K562 (cell line): ENCODE measurements at regions not wholly inside any gene's neighbourhood (a gene's known extent, or its start where the extent isn't known, plus 50 kb on each side); places are given as distances from the start of the nearest gene placed in this dataset.

Experiments used
- ATAC-seq: fragments of 200-7000 bp; cut with Tn5 transposase; 3 replicates; pipeline ENCODE4 v1.9.1; 2020; ENCODE audit warnings: moderate library complexity
- BruUV-seq: library from RNA; stranded (reverse); fragments of 400-500 nt; replicated peaks from 2 replicates; lab custom pipeline; 2021; lab: Mats Ljungman, UMichigan
- CTCF ChIA-PET: fragments of 300-600 bp; formaldehyde crosslinking; extraction: SDS; loops from one replicate; lab custom pipeline; 2021; ENCODE audit warnings: low intra/inter-chr PET ratio; lab: Yijun Ruan, JAX
- POLR2A ChIA-PET: fragments of 300-600, 350-650 bp; sonication (Branson Sonifier 250); formaldehyde crosslinking; extraction: SDS; loops from one replicate; lab custom pipeline; 2021; ENCODE audit warnings: antibody characterized with exemption, inconsistent platforms; lab: Yijun Ruan, JAX
- DNase-seq, 4 experiments: peaks; one replicate each; pipeline versions ENCODE4 v3.0.0 to v3.0.0-alpha.2; 2011 to 2018; ENCODE audit warnings: low spot score in 3 of 4, mixed read lengths in 3 of 4; ENCODE audit errors: extremely low read depth in 1 of 4
- FAIRE-seq: peaks from 2 replicates; lab custom pipeline; 2011; peaks lifted over from hg19 to GRCh38; lab: Jason Lieb, UNC
- H2AFZ ChIP-seq: 2 replicates; pipeline ENCODE4 v1.6.0; 2011; ENCODE audit warnings: low read depth, low read length, control low read depth, inconsistent platforms
- H3K27ac ChIP-seq: fragments of 200-600 bp; 3 replicates; pipeline ENCODE4 v1.8.0; 2011; ENCODE audit warnings: low read depth, mild to moderate bottlenecking, control low read depth, inconsistent platforms, low read length, moderate library complexity, mixed read lengths; ENCODE audit errors: extremely low read depth
- H3K27me3 ChIP-seq, 2 experiments: fragments of 300-600 bp in 1 of 2; 2 replicates in 1 of 2; 3 replicates in 1 of 2; pipeline versions ENCODE4 v1.6.0 to v1.8.0; 2011; ENCODE audit warnings: inconsistent platforms in 2 of 2, low read length in 2 of 2, mild to moderate bottlenecking in 1 of 2, mixed read lengths in 1 of 2, moderate library complexity in 1 of 2; ENCODE audit not compliant: control insufficient read depth in 2 of 2, insufficient read depth in 2 of 2
- H3K36me3 ChIP-seq: fragments of 300-600 bp; 3 replicates; pipeline ENCODE4 v1.8.0; 2011; ENCODE audit warnings: mild to moderate bottlenecking, low read length, inconsistent platforms; ENCODE audit not compliant: control insufficient read depth, insufficient read depth
- H3K4me1 ChIP-seq, 2 experiments: fragments of 200-600 bp in 1 of 2; replicated peaks in 1 of 2; 2 replicates in 1 of 2; 3 replicates in 1 of 2; pipeline versions ENCODE4 v1.5.1 to v1.8.0; 2011; ENCODE audit warnings: inconsistent platforms in 2 of 2, low read length in 2 of 2, mild to moderate bottlenecking in 1 of 2, mixed read lengths in 1 of 2, moderate library complexity in 1 of 2; ENCODE audit not compliant: control insufficient read depth in 2 of 2, insufficient read depth in 2 of 2
- H3K4me2 ChIP-seq: 2 replicates; pipeline ENCODE4 v1.6.1; 2011; ENCODE audit warnings: low read length, control low read depth, inconsistent platforms, mixed read lengths; ENCODE audit not compliant: insufficient read depth
- H3K4me3 ChIP-seq: fragments of 200-600 bp; sonication (generic), shearing (Covaris generic); 2 replicates; pipeline ENCODE4 v1.5.1; 2016; ENCODE audit warnings: control low read depth, inconsistent platforms
- H3K79me2 ChIP-seq: fragments of 200-600 bp; 3 replicates; pipeline ENCODE4 v1.8.0; 2011; ENCODE audit warnings: low read length, inconsistent platforms; ENCODE audit not compliant: control insufficient read depth, insufficient read depth
- H3K9ac ChIP-seq, 2 experiments: 2 replicates each; pipeline versions ENCODE4 v1.6.0 to v1.6.1; 2011; ENCODE audit warnings: low read depth in 2 of 2, low read length in 2 of 2, control low read depth in 1 of 2, inconsistent platforms in 1 of 2, mild to moderate bottlenecking in 1 of 2, mixed read lengths in 1 of 2; ENCODE audit not compliant: insufficient read depth in 1 of 2
- H3K9me1 ChIP-seq: one replicate; pipeline ENCODE4 v1.6.0; 2011; ENCODE audit warnings: inconsistent platforms, mild to moderate bottlenecking, low read length, moderate library complexity; ENCODE audit not compliant: control insufficient read depth, insufficient read depth
- H3K9me3 ChIP-seq: replicated peaks from 2 replicates; pipeline ENCODE4 v1.5.1; 2011; ENCODE audit warnings: low read depth, low read length, inconsistent platforms; ENCODE audit not compliant: control insufficient read depth, insufficient read depth
- H4K20me1 ChIP-seq: replicated peaks from 2 replicates; pipeline ENCODE4 v1.6.1; 2011; ENCODE audit warnings: low read length, inconsistent platforms, mixed read lengths; ENCODE audit not compliant: control insufficient read depth, insufficient read depth
- whole genome bisulfite sequencing: fragments of 100-300 bp; shearing (Covaris generic); methylation state at CpG from one replicate; pipeline ENCODE4 v1.1.6; 2016; ENCODE audit warnings: low coverage, mixed read lengths; ENCODE audit not compliant: insufficient coverage; ENCODE audit errors: missing lambda C conversion rate; 5-methylcytosine and 5-hydroxymethylcytosine counted together
- in situ Hi-C: fragments of 300-500 bp; cut with MboI; formaldehyde crosslinking; loops from 4 replicates; pipeline ENCODE4 v1.15.0; 2018; ENCODE audit warnings: inconsistent platforms, mixed read lengths
- intact Hi-C: fragments of 100-400 bp; cut with micrococcal nuclease; formaldehyde crosslinking; loops from 2 replicates; pipeline ENCODE4 v1.14.2; 2022
- TF ChIP-seq, protein P1 (sequence below), 3 experiments: fragments of 200-800 bp in 1 of 3; sonication (Bioruptor generic) in 1 of 3; sonication (generic) in 1 of 3; formaldehyde crosslinking in 1 of 3; IDR thresholded peaks; 2 replicates each; pipeline versions ENCODE4 v1.6.1 to v1.8.0; 2016 to 2022; ENCODE audit warnings: mild to moderate bottlenecking in 2 of 3, missing compliant biosample characterization in 2 of 3, missing genetic modification characterization in 2 of 3, missing genetic modification reagents in 1 of 3
- TF ChIP-seq, protein P2 (sequence below): sonication (generic); IDR thresholded peaks from 2 replicates; pipeline ENCODE4 v1.6.1; 2016

DNA sequence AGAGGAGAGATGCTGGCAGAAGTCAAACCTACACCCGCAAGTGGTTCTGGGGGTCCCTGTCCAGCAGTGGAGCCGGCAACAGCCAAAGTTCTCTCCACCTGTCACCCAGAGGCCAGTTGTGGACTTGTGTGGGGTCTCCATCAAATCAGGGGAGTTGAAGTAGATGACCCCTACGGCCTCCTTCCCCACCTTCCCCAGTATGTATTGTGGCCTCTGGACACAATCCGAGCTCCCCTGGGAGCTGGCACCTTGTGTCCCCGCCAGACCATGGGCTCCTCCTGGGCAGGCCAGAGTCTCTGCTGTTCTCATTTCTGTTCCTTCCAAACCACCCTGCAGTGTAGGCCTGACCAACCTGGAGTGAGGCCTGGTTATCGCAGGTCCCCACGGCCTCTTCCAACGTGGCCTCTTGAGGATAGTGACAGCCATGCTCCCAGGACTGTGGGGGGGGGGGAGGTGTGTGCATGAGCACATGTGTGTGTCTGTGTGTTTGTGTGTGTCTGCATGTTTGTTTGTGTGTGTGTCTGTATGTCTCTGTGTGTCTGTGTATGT is 246.4 kb downstream of the MATN1 start:
- Histone ChIP-seq H3K9me1 (no peaks in the 10 kb centered on the region), H2AFZ (no peak overlapping the region), H3K4me2 (no peak overlapping the region), H3K36me3 (no peaks in the 10 kb centered on the region), H3K27me3 (peaks cover 7 to 40% of the 10 kb centered on the region in 2 experiments; a peak in 4 of 5 replicates), H4K20me1 (no peaks in the 10 kb centered on the region), H3K9ac (no peak overlapping the region), H3K4me1 (no peaks in the 10 kb centered on the region), H3K4me3 (no peak overlapping the region), H3K9me3 (no peaks in the 10 kb centered on the region), H3K27ac (no peak overlapping the region), H3K79me2 (no peaks in the 10 kb centered on the region)
- 2% methylated on average over 8 of the region's 8 CpGs for WGBS
- POLR2A ChIA-PET, result interaction anchor here (1.0 to 1.2 kb wide), 2 partner anchors 213 to 1224 kb away, joined by 3 read pairs; no protein-coding TSS in a partner anchor
- no TSS peak for BruUV-seq
- CTCF ChIA-PET, result no interaction called here
- intact Hi-C loops, result no loop called here
- in situ Hi-C loops, result no loop called here
- FAIRE-seq (no peak), ATAC-seq (peak; percentile 65; the same call in 2 of the 3 replicates), DNase-seq (no peak)
- TF ChIP-seq, protein P1, sequence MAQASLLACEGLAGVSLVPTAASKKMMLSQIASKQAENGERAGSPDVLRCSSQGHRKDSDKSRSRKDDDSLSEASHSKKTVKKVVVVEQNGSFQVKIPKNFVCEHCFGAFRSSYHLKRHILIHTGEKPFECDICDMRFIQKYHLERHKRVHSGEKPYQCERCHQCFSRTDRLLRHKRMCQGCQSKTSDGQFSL (CRISPR knock-in tag; IDR thresholded peaks at IDR 0.05), result no peak
- TF ChIP-seq, protein P1 (tag; IDR thresholded peaks at IDR 0.05), result peak in 1 of 2 experiments; percentile 51; a peak in 1 of 4 replicates
- TF ChIP-seq, protein P2, sequence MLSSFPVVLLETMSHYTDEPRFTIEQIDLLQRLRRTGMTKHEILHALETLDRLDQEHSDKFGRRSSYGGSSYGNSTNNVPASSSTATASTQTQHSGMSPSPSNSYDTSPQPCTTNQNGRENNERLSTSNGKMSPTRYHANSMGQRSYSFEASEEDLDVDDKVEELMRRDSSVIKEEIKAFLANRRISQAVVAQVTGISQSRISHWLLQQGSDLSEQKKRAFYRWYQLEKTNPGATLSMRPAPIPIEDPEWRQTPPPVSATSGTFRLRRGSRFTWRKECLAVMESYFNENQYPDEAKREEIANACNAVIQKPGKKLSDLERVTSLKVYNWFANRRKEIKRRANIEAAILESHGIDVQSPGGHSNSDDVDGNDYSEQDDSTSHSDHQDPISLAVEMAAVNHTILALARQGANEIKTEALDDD, result no peak
